HCT116 (cell line): ENCODE measurements at regions not wholly inside any gene's neighbourhood (a gene's known extent, or its start where the extent isn't known, plus 50 kb on each side); places are given as distances from the start of the nearest gene placed in this dataset.

Experiments
- ATAC-seq: fragments of 200-7000 bp; cut with Tn5 transposase; 2 replicates; pipeline ENCODE4 v1.9.1; 2020; ENCODE audit warnings: mild to moderate bottlenecking, moderate library complexity
- BruUV-seq: library from RNA; stranded (reverse); fragments of 400-500 nt; replicated peaks from 2 replicates; lab custom pipeline; 2021; lab: Mats Ljungman, UMichigan
- CTCF ChIA-PET: fragments of 300-600 bp; sonication (Branson Sonifier 250); formaldehyde crosslinking; loops from one replicate; lab custom pipeline; 2021; ENCODE audit warnings: antibody characterized with exemption; lab: Charles Lee
- POLR2A ChIA-PET: fragments of 300-600, 350-600 bp; sonication (Branson Sonifier 250); formaldehyde crosslinking; loops from one replicate; lab custom pipeline; 2021; ENCODE audit warnings: antibody characterized with exemption; lab: Charles Lee
- RAD21 ChIA-PET, 2 experiments: fragments of 300-600 bp; sonication (Branson Sonifier 250); formaldehyde crosslinking; loops; one replicate each; lab custom pipeline; 2023; ENCODE audit warnings: low total read pairs in 2 of 2; ENCODE audit not compliant: uncharacterized antibody in 2 of 2, unreplicated experiment in 2 of 2, low non-redundant PET in 1 of 2; lab: Charles Lee
- DNase-seq: peaks from one replicate; pipeline ENCODE4 v3.0.0-alpha.2; 2010; ENCODE audit warnings: low read depth, low spot score
- H2AFZ ChIP-seq: fragments of 200-600 bp; shearing (Covaris generic), sonication (generic); 2 replicates; pipeline ENCODE4 v1.6.1; 2017; ENCODE audit warnings: low read depth, mixed run types, mixed read lengths, antibody characterized with exemption, low read length; ENCODE audit not compliant: poor library complexity, severe bottlenecking
- H3K27ac ChIP-seq: 2 replicates; pipeline ENCODE4 v1.5.1; 2012; ENCODE audit warnings: low read depth, low read length
- H3K27me3 ChIP-seq: fragments of 200-600 bp; sonication (generic); 2 replicates; pipeline ENCODE4 v1.6.1; 2016; ENCODE audit warnings: mixed run types, low read length, mixed read lengths; ENCODE audit not compliant: insufficient read depth
- H3K36me3 ChIP-seq, 2 experiments: fragments of 200-500 bp in 1 of 2; fragments of 200-600 bp in 1 of 2; sonication (Bioruptor generic) in 1 of 2; sonication (generic) in 1 of 2; 2 replicates each; pipeline versions ENCODE4 v1.5.1 to v1.6.1; 2014 to 2016; ENCODE audit warnings: low read length in 2 of 2, inconsistent platforms in 1 of 2, mixed read lengths in 1 of 2, mixed run types in 1 of 2; ENCODE audit not compliant: insufficient read depth in 2 of 2, control insufficient read depth in 1 of 2
- H3K4me1 ChIP-seq, 2 experiments: fragments of 200-600 bp in 1 of 2; sonication (generic) in 1 of 2; 2 replicates each; pipeline versions ENCODE4 v1.5.1 to v1.6.1; 2012 to 2017; ENCODE audit warnings: low read length in 2 of 2, inconsistent platforms in 1 of 2, mild to moderate bottlenecking in 1 of 2, mixed read lengths in 1 of 2, mixed run types in 1 of 2, moderate library complexity in 1 of 2; ENCODE audit not compliant: insufficient read depth in 2 of 2, control insufficient read depth in 1 of 2
- H3K4me2 ChIP-seq: fragments of 200-600 bp; sonication (generic); 2 replicates; pipeline ENCODE4 v1.6.1; 2017; ENCODE audit warnings: mixed run types, low read length, mixed read lengths
- H3K4me3 ChIP-seq, 2 experiments: fragments of 200-600 bp in 1 of 2; sonication (generic) in 1 of 2; replicated peaks in 1 of 2; 2 replicates each; pipeline ENCODE4 v1.5.1; 2011 to 2016; ENCODE audit warnings: low read length in 2 of 2, control low read depth in 1 of 2, low read depth in 1 of 2, mild to moderate bottlenecking in 1 of 2, mixed read lengths in 1 of 2, mixed run types in 1 of 2
- H3K79me2 ChIP-seq: fragments of 200-600 bp; sonication (generic); 2 replicates; pipeline ENCODE4 v1.6.1; 2017; ENCODE audit warnings: mild to moderate bottlenecking, mixed run types, low read length, moderate library complexity, mixed read lengths; ENCODE audit not compliant: insufficient read depth
- H3K9ac ChIP-seq: fragments of 200-600 bp; sonication (generic); 2 replicates; pipeline ENCODE4 v1.6.1; 2016; ENCODE audit warnings: low read length, mixed read lengths
- H3K9me2 ChIP-seq: fragments of 200-600 bp; sonication (generic), shearing (Covaris generic); 2 replicates; pipeline ENCODE4 v1.6.1; 2017; ENCODE audit warnings: mixed run types, mild to moderate bottlenecking, moderate library complexity; ENCODE audit not compliant: insufficient read depth
- H3K9me3 ChIP-seq, 2 experiments: fragments of 200-500 bp in 1 of 2; fragments of 200-600 bp in 1 of 2; sonication (Bioruptor generic) in 1 of 2; sonication (generic) in 1 of 2; 2 replicates each; pipeline ENCODE4 v1.6.1; 2014 to 2017; ENCODE audit warnings: low read length in 2 of 2, mixed read lengths in 2 of 2, inconsistent platforms in 1 of 2, low read depth in 1 of 2, mild to moderate bottlenecking in 1 of 2, mixed run types in 1 of 2, moderate library complexity in 1 of 2; ENCODE audit not compliant: control insufficient read depth in 1 of 2, insufficient read depth in 1 of 2
- H4K20me1 ChIP-seq: fragments of 200-600 bp; sonication (generic), shearing (Covaris generic); 2 replicates; pipeline ENCODE4 v1.6.1; 2017; ENCODE audit warnings: mixed run types, mild to moderate bottlenecking, moderate library complexity; ENCODE audit not compliant: insufficient read depth
- CEBPB ChIP-seq: IDR thresholded peaks from 2 replicates; pipeline ENCODE4 v1.6.1; 2012; ENCODE audit warnings: low read depth
- EZH2phosphoT487 ChIP-seq: fragments of 200-600 bp; IDR thresholded peaks from 2 replicates; pipeline ENCODE4 v1.6.1; 2018; ENCODE audit warnings: antibody characterized with exemption, borderline replicate concordance
- FOSL1 ChIP-seq: IDR thresholded peaks from 2 replicates; pipeline ENCODE4 v1.6.1; 2012; ENCODE audit warnings: low read depth
- POLR2AphosphoS5 ChIP-seq: IDR thresholded peaks from 2 replicates; pipeline ENCODE4 v1.6.1; 2011; ENCODE audit warnings: mild to moderate bottlenecking, low read depth, low read length, moderate library complexity
- RAD21 ChIP-seq: IDR thresholded peaks from 2 replicates; pipeline ENCODE4 v1.6.1; 2012; ENCODE audit warnings: low read depth, mild to moderate bottlenecking
- ZNF274 ChIP-seq: fragments of 200-500 bp; sonication (Bioruptor generic); IDR thresholded peaks from 2 replicates; pipeline ENCODE4 v1.6.1; 2014; ENCODE audit warnings: mild to moderate bottlenecking, low read depth, low read length, inconsistent platforms
- intact Hi-C: fragments of 100-400 bp; cut with micrococcal nuclease; formaldehyde crosslinking; loops from 2 replicates; pipeline ENCODE4 v1.10.0; 2022
- TF ChIP-seq, protein P1 (sequence below): IDR thresholded peaks from 2 replicates; pipeline ENCODE4 v1.6.1; 2012; ENCODE audit warnings: low read depth
- TF ChIP-seq, protein P2 (sequence below): IDR thresholded peaks from 2 replicates; pipeline ENCODE4 v1.6.1; 2011; ENCODE audit warnings: mild to moderate bottlenecking, low read length, moderate library complexity; ENCODE audit not compliant: insufficient replicate concordance; ENCODE audit errors: extremely low read depth
- TF ChIP-seq, protein P3 (sequence below): IDR thresholded peaks from 2 replicates; pipeline ENCODE4 v1.6.1; 2012

DNA sequence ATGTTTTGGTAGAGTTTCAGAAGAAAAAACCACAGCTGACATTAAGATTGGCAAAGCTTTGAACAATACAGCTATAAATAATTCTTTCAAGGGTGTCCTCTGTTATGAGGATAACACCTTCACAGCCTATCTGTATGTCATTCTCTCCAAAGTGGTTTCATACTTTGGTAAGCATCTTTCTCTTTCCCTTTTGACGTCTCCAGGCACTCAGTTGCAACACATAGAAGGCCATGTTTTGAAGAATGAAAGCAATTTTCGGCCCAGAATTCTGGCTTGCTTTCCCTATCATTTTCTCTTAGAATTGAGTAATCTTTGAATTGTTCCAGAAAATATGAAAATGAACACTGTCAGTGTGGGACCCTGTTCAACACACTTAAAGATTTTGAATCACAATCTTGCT lies 200.0 kb upstream of the CBLB start:
- H3K4me1 ChIP-seq, result no peaks in the 10 kb centered on the region
- no peak overlapping the region for H3K4me2 ChIP-seq
- H3K4me3 ChIP-seq, result no peak overlapping the region
- ChIA-PET RAD21 (no interaction called here), POLR2A (no interaction called here), CTCF (no interaction called here)
- ATAC-seq, result no peak
- H3K9me2 ChIP-seq, result peaks cover 4% of the 10 kb centered on the region; the same call in 1 of the 2 replicates
- H4K20me1 ChIP-seq, result no peaks in the 10 kb centered on the region
- H3K27ac ChIP-seq, result no peak overlapping the region
- H3K27me3 ChIP-seq, result no peaks in the 10 kb centered on the region
- no TSS peak for BruUV-seq
- DNase-seq, result no peak
- TF ChIP-seq, protein P1, sequence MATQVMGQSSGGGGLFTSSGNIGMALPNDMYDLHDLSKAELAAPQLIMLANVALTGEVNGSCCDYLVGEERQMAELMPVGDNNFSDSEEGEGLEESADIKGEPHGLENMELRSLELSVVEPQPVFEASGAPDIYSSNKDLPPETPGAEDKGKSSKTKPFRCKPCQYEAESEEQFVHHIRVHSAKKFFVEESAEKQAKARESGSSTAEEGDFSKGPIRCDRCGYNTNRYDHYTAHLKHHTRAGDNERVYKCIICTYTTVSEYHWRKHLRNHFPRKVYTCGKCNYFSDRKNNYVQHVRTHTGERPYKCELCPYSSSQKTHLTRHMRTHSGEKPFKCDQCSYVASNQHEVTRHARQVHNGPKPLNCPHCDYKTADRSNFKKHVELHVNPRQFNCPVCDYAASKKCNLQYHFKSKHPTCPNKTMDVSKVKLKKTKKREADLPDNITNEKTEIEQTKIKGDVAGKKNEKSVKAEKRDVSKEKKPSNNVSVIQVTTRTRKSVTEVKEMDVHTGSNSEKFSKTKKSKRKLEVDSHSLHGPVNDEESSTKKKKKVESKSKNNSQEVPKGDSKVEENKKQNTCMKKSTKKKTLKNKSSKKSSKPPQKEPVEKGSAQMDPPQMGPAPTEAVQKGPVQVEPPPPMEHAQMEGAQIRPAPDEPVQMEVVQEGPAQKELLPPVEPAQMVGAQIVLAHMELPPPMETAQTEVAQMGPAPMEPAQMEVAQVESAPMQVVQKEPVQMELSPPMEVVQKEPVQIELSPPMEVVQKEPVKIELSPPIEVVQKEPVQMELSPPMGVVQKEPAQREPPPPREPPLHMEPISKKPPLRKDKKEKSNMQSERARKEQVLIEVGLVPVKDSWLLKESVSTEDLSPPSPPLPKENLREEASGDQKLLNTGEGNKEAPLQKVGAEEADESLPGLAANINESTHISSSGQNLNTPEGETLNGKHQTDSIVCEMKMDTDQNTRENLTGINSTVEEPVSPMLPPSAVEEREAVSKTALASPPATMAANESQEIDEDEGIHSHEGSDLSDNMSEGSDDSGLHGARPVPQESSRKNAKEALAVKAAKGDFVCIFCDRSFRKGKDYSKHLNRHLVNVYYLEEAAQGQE, result no peak
- TF ChIP-seq, protein P2, sequence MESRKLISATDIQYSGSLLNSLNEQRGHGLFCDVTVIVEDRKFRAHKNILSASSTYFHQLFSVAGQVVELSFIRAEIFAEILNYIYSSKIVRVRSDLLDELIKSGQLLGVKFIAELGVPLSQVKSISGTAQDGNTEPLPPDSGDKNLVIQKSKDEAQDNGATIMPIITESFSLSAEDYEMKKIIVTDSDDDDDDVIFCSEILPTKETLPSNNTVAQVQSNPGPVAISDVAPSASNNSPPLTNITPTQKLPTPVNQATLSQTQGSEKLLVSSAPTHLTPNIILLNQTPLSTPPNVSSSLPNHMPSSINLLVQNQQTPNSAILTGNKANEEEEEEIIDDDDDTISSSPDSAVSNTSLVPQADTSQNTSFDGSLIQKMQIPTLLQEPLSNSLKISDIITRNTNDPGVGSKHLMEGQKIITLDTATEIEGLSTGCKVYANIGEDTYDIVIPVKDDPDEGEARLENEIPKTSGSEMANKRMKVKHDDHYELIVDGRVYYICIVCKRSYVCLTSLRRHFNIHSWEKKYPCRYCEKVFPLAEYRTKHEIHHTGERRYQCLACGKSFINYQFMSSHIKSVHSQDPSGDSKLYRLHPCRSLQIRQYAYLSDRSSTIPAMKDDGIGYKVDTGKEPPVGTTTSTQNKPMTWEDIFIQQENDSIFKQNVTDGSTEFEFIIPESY, result no peak
- TF ChIP-seq CEBPB (no peak), ZNF274 (no peak), FOSL1 (no peak), EZH2phosphoT487 (no peak), RAD21 (no peak), POLR2AphosphoS5 (no peak)
- TF ChIP-seq, protein P3, sequence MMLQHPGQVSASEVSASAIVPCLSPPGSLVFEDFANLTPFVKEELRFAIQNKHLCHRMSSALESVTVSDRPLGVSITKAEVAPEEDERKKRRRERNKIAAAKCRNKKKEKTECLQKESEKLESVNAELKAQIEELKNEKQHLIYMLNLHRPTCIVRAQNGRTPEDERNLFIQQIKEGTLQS, result no peak
- intact Hi-C loops, result no loop called here
- no peaks in the 10 kb centered on the region for H3K9me3 ChIP-seq
- H3K9ac ChIP-seq, result no peak overlapping the region
- H3K79me2 ChIP-seq, result no peaks in the 10 kb centered on the region
- H2AFZ ChIP-seq, result no peak overlapping the region
- H3K36me3 ChIP-seq, result no peaks in the 10 kb centered on the region
